Gastrocnemius medialis (tissue), 4 donors: ENCODE measurements at regions not wholly inside any gene's neighbourhood (a gene's known extent, or its start where the extent isn't known, plus 50 kb on each side); places are given as distances from the start of the nearest gene placed in this dataset.

ENCODE experiments used
- ATAC-seq, 2 donors: fragments of 150-250 bp; one replicate each; pipeline ENCODE4 v1.9.1; 2016
- DNase-seq, 2 donors: peaks; one replicate each; pipeline ENCODE4 v3.0.0-alpha.2; 2019
- H3K27ac ChIP-seq, 4 donors: fragments of 200-600 bp; sonication (generic); 1 replicate in 1 of 4; 2 replicates in 3 of 4; pipeline ENCODE4 v1.5.1; 2016 to 2018; ENCODE audit warnings: mild to moderate bottlenecking in 2 of 4, moderate library complexity in 1 of 4
- H3K27me3 ChIP-seq, 3 donors: fragments of 200-600 bp; sonication (generic) in 2 of 3; 1 replicate in 1 of 3; 2 replicates in 2 of 3; pipeline versions ENCODE4 v1.5.1 to v1.6.0; 2016 to 2019; ENCODE audit warnings: mild to moderate bottlenecking in 1 of 3, moderate library complexity in 1 of 3
- H3K36me3 ChIP-seq, 2 donors: fragments of 200-600 bp; sonication (generic) in 1 of 2; one replicate each; pipeline ENCODE4 v1.5.1; 2017 to 2018
- H3K4me1 ChIP-seq, 2 donors: fragments of 200-600 bp; sonication (generic) in 1 of 2; one replicate each; pipeline ENCODE4 v1.5.1; 2016 to 2017; ENCODE audit warnings: mild to moderate bottlenecking in 2 of 2
- H3K4me3 ChIP-seq, 4 donors: fragments of 200-600 bp; sonication (generic) in 3 of 4; 1 replicate in 1 of 4; 2 replicates in 3 of 4; pipeline ENCODE4 v1.5.1; 2016 to 2019; ENCODE audit warnings: mild to moderate bottlenecking in 2 of 4
- H3K9me3 ChIP-seq, 3 donors: fragments of 200-600 bp; sonication (generic) in 2 of 3; 1 replicate in 1 of 3; 2 replicates in 2 of 3; pipeline ENCODE4 v1.5.1; 2016 to 2019
- POLR2A ChIP-seq, 2 donors: fragments of 450-650 bp; IDR thresholded peaks; one replicate each; pipeline ENCODE4 v1.6.1; 2017; ENCODE audit warnings: antibody characterized with exemption in 2 of 2, mild to moderate bottlenecking in 2 of 2, moderate library complexity in 2 of 2
- in situ Hi-C, 4 donors: fragments of 200-750 bp; cut with MboI; loops; one replicate each; pipeline versions ENCODE4 v1.15.0 to v1.8.0; 2017; ENCODE audit warnings: low sequenced_read_pairs in 4 of 4
- intact Hi-C: fragments of 100-400 bp; cut with DNase I; formaldehyde crosslinking; loops from one replicate; pipeline ENCODE4 v1.15.1; 2023; ENCODE audit warnings: low total_unique reads
- TF ChIP-seq, protein P1 (sequence below), 5 experiments: fragments of 450-650 bp in 3 of 5; fragments of 200-600 bp in 2 of 5; sonication (generic) in 2 of 5; IDR thresholded peaks in 4 of 5; conservative IDR thresholded peaks in 1 of 5; 1 replicate in 4 of 5; 2 replicates in 1 of 5; pipeline ENCODE4 v1.5.1; 2016 to 2019; ENCODE audit warnings: antibody characterized with exemption in 5 of 5, mild to moderate bottlenecking in 3 of 5, moderate library complexity in 3 of 5

DNA sequence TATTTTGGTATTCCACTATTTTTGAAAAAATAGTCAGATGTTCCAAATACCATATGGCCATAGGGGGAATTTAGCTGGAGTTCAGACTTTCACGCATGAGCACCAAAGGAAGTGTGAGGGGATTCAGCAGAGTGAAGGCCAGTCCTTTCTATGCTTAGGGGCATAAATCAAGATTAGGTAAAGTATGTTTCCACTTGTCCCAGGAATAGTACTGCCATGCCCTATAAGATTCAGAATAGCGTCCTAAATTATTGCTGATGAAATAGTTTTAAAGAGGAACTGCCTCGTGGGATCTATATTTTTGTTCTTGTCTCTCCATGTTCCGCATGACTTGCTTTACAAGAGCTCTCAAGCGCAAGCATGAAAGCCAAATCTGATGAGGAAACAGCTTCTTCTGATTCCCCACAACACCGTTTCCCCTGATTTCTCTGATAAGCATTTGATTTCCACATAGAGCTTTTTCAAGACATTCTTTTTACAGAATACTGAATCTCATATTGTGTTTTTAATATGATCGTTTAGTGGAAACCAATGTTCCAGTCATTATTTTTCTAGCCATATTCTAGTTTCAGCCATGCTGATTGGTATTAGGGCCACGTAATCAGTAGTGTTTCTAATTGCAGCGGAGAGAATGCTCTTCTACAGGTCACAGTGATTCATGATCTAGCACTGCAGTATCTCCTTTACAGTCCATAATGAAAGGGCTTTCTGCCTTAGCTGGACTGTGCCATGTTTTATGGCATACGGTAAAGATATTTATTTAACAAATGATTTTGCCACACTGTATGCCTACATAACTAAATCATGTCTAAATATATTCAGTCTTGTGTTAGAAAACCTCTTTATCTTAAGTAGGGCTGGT, 492.3 kb downstream of the CENPC start:
- intact Hi-C loops (no loop called here), in situ Hi-C loops (no loop called here)
- Histone ChIP-seq H3K4me1 (no peaks in the 10 kb centered on the region), H3K9me3 (no peaks in the 10 kb centered on the region), H3K4me3 (no peak overlapping the region), H3K27me3 (no peaks in the 10 kb centered on the region), H3K27ac (no peak overlapping the region), H3K36me3 (no peaks in the 10 kb centered on the region)
- ATAC-seq (no peak), DNase-seq (no peak)
- no peak for TF ChIP-seq POLR2A (IDR thresholded peaks at IDR 0.05)
- TF ChIP-seq, protein P1, sequence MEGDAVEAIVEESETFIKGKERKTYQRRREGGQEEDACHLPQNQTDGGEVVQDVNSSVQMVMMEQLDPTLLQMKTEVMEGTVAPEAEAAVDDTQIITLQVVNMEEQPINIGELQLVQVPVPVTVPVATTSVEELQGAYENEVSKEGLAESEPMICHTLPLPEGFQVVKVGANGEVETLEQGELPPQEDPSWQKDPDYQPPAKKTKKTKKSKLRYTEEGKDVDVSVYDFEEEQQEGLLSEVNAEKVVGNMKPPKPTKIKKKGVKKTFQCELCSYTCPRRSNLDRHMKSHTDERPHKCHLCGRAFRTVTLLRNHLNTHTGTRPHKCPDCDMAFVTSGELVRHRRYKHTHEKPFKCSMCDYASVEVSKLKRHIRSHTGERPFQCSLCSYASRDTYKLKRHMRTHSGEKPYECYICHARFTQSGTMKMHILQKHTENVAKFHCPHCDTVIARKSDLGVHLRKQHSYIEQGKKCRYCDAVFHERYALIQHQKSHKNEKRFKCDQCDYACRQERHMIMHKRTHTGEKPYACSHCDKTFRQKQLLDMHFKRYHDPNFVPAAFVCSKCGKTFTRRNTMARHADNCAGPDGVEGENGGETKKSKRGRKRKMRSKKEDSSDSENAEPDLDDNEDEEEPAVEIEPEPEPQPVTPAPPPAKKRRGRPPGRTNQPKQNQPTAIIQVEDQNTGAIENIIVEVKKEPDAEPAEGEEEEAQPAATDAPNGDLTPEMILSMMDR (IDR thresholded peaks at IDR 0.05 in 4 of 5, conservative IDR thresholded peaks at IDR 0.05 in 1 of 5), result no peak

DNA sequence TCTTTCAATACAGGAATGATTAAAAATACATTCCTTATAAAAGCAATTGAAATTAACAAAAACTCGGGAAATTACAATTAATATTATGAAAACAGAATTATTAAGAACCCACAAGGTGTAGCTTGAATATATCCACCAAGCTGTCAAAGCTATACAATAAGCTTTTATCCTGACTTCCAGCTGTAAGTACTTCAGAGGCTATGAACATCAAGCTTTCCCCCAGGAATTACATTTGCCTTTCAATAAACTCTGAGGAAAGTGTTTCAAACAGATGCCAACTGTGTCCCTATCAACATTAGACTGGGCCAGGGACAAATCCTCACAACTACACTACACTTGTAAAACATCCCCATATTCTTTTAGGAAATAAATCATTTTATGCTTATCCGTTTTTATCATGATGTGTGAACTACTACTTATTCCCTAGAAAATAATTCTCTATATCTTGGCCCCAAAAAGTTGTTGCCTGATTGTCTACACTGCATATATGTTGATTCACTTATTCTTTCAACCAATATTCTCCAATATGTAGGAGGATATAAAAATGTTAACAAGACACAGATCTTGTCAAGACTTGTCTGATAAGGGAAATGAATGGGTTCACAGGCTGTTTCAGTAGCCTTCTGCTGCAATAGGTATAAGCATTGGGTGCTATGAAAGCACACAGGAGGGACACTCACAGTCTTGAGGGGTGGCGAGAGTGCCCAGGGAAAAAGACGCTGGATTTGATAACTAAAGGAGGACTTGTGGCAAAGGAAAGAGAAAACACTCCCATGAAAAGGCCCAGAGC, 494.1 kb downstream of the CENPC start:
- no peaks in the 10 kb centered on the region for H3K27me3 ChIP-seq
- intact Hi-C loops, result no loop called here
- DNase-seq (no peak), ATAC-seq (no peak)
- H3K9me3 ChIP-seq, result no peaks in the 10 kb centered on the region
- H3K4me3 ChIP-seq, result no peak overlapping the region
- no peak for TF ChIP-seq POLR2A (IDR thresholded peaks at IDR 0.05)
- TF ChIP-seq, protein P1 (IDR thresholded peaks at IDR 0.05 in 4 of 5, conservative IDR thresholded peaks at IDR 0.05 in 1 of 5), result no peak
- in situ Hi-C loops, result no loop called here
- H3K36me3 ChIP-seq, result no peaks in the 10 kb centered on the region
- no peaks in the 10 kb centered on the region for H3K4me1 ChIP-seq
- H3K27ac ChIP-seq, result no peak overlapping the region

DNA sequence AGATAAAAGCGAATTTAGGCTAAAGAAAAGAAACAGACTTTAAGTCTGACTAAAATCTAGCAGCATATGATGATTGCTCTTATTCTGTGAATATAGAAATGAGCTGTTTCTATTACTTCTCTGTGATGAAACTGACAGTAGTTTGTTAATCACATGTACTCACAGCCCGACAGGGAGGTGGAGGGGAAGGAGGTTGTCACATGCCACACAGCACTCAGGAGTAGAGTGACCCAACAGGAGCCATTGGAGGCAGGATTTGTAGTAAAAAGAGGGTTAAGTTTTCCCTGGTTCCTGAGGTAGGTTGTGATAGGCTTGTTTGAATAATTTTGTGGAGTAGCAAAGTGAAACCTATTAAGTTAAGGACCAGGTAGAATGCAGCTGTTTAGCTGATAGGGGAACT, 495.9 kb downstream of the CENPC start:
- no peak overlapping the region for H3K4me3 ChIP-seq
- no peak overlapping the region for H3K27ac ChIP-seq
- H3K4me1 ChIP-seq, result no peaks in the 10 kb centered on the region
- no peaks in the 10 kb centered on the region for H3K9me3 ChIP-seq
- in situ Hi-C loops (no loop called here), intact Hi-C loops (no loop called here)
- DNase-seq (no peak), ATAC-seq (no peak)
- H3K36me3 ChIP-seq, result no peaks in the 10 kb centered on the region
- TF ChIP-seq, protein P1 (IDR thresholded peaks at IDR 0.05 in 4 of 5, conservative IDR thresholded peaks at IDR 0.05 in 1 of 5), result no peak
- no peak for TF ChIP-seq POLR2A (IDR thresholded peaks at IDR 0.05)
- no peaks in the 10 kb centered on the region for H3K27me3 ChIP-seq

DNA sequence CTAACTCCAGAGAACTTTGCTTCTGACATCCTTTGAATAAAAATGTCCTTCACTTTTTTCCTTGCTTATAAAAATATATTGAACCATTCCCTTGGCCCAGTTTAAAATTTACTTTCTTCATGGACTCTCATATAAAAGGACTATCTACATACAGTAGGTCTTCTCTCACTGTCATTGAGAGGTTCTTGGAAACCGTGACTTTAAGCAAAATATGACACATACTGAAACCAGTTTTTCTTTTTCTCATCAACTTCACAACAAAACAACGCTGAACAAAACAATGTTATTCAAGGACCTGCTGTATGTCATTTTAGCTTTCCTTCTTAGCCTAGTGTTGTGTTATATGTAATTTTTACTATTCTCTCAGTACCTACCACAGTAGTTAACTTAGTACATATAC, 496.8 kb downstream of the CENPC start:
- no peaks in the 10 kb centered on the region for H3K36me3 ChIP-seq
- ATAC-seq (no peak), DNase-seq (no peak)
- intact Hi-C loops (no loop called here), in situ Hi-C loops (no loop called here)
- TF ChIP-seq POLR2A (IDR thresholded peaks at IDR 0.05), result no peak
- TF ChIP-seq, protein P1 (IDR thresholded peaks at IDR 0.05 in 4 of 5, conservative IDR thresholded peaks at IDR 0.05 in 1 of 5), result no peak
- H3K4me3 ChIP-seq, result no peak overlapping the region
- H3K9me3 ChIP-seq, result no peaks in the 10 kb centered on the region
- H3K27ac ChIP-seq, result no peak overlapping the region
- H3K4me1 ChIP-seq, result no peaks in the 10 kb centered on the region
- H3K27me3 ChIP-seq, result no peaks in the 10 kb centered on the region
